ENCODE measurements at regions not wholly inside any gene's neighbourhood (a gene's known extent, or its start where the extent isn't known, plus 50 kb on each side); places are given as distances from the start of the nearest gene placed in this dataset.

DNA sequence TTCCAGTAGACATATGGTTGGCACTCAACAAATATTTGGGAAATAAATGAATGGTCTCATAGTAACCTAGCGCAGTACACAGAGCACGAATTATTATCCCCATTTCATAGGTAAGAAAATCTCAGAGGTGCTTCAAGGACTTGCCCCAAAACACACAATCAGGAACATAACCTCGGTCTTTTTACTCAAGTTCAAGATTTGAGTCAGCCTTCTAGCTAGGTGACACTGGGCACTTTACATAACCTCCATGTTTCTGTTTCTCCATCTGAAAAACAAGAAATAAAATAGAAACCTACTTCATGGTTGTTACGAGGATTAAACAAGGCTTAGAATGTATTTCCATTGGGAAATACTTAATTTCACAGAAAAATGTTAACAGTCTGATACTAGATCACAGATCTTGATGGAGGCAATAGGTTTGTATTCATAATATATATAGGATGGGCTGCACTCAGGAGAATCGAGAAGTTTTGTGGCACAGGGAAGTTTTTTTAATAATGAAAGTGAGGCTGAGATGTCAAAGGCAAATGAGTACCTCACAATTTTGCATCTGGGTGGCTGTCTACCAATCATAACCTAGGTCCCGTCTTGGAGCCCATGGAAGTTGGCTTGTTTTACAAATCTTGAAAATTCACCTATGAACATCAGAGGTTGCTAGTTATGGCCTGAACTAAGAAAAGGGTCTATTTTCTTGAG lies 147.4 kb upstream of the ZC3H12C start:
- DNase-seq (ENCODE audit: low read depth) = no peak
- H3K4me3 ChIP-seq (ENCODE audit: low read depth, low read length) = no peak overlapping the region
- TF ChIP-seq, protein P1, sequence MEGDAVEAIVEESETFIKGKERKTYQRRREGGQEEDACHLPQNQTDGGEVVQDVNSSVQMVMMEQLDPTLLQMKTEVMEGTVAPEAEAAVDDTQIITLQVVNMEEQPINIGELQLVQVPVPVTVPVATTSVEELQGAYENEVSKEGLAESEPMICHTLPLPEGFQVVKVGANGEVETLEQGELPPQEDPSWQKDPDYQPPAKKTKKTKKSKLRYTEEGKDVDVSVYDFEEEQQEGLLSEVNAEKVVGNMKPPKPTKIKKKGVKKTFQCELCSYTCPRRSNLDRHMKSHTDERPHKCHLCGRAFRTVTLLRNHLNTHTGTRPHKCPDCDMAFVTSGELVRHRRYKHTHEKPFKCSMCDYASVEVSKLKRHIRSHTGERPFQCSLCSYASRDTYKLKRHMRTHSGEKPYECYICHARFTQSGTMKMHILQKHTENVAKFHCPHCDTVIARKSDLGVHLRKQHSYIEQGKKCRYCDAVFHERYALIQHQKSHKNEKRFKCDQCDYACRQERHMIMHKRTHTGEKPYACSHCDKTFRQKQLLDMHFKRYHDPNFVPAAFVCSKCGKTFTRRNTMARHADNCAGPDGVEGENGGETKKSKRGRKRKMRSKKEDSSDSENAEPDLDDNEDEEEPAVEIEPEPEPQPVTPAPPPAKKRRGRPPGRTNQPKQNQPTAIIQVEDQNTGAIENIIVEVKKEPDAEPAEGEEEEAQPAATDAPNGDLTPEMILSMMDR (IDR thresholded peaks at IDR 0.05; ENCODE audit: insufficient read depth, low read depth, low read length) = no peak

DNA sequence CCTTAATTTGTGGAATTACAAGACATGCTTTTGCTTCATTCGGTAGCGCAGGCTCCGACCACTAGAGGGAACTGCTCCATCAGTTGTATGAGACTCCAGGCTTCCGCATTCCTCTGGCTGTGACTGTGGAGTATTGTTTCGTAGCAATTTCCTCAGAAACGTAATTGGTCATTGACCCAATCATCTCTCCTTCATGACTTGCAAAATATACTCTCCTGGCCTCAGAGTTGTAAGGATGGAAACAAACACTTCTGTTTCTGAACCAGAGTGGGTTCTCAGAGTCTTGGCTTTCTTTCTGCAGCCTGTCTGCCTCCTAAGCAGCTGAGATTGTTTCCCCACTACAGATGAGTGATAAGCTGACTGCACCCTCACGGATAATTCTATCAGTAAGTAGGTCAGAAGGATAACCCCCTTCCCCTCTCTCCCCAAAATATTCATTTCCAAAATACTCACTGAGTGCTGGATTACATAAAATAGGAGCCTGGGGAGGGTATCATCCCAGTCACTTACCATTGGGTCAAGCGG lies 146.8 kb upstream of the ZC3H12C start:
- peak; percentile 95 for DNase-seq (ENCODE audit: low read depth)
- TF ChIP-seq, protein P1 (IDR thresholded peaks at IDR 0.05; ENCODE audit: insufficient read depth, low read depth, low read length) = peak; percentile 95
- H3K4me3 ChIP-seq (ENCODE audit: low read depth, low read length) = peak overlapping the region; percentile 41

DNA sequence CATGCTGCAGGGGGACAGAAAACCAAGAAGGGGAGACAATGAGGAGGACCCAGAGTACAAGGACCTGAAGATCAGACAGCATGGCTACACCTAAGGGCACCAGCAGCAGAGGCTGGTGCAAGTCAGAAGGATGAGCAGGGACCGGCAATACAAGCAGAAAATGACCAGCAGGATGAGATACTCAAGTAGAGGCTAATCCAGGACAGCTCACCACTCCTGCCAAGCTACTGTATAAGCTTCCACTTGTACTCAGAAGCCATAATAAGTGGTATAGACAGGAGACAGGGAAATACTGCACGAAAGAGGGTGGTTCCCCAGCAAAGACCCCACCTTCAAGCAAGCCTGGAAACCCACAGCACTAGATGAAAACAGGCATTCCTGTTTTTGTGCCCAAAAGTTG lies 138.7 kb upstream of the ZC3H12C start:
- TF ChIP-seq, protein P1 (IDR thresholded peaks at IDR 0.05; ENCODE audit: insufficient read depth, low read depth, low read length) = no peak
- H3K4me3 ChIP-seq (ENCODE audit: low read depth, low read length) = no peak overlapping the region
- DNase-seq (ENCODE audit: low read depth) = no peak

DNA sequence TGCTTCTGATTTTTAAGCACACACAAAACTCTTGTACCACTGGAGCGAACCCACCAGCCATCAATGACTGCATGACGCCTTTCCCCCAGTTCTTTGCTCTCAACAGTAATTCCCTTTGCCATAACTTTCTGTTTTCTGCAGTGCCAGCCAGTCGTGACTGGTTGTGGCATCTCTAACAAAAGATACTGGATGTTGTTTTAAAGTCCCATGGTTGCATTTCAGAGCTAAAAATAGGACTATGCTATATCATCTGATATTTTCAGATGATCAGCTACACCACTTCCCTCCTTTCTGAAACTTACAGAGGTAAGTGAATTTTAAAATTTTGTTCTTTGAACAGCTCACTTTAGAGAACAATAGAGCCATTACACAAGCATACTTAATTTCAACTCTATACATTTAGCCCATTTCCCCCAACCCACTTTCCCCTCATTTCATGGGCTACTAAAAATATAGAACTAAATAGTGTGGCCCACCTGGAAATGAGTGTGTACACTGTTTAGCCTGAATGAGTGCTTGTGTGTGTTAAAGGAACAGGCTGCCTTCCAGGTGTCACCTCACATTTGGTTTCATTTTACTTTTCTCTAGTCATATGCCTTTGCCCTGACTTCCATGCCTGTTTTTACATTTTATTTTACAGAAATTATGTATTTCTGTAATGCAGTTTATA lies 136.9 kb upstream of the ZC3H12C start:
- DNase-seq (ENCODE audit: low read depth) = no peak
- no peak overlapping the region for H3K4me3 ChIP-seq (ENCODE audit: low read depth, low read length)
- TF ChIP-seq, protein P1 (IDR thresholded peaks at IDR 0.05; ENCODE audit: insufficient read depth, low read depth, low read length) = no peak

DNA sequence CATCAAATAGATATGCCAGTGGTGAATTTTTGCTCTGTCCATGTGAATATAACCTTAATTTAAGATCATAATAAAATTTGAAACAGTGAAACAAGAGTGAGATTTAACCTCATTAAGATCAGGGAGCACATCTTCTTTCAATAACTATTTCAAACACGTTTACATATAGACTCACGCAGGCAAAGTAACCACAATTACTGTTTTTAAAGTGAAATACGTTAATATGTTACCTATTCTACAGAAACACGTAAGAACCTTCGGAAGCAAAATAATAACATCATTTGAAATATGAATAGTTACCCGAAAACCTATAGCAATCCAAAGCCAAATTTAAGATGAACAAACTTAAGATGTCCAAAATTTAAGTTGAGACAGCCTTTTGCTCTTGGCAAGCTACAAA lies 136.2 kb upstream of the ZC3H12C start:
- DNase-seq (ENCODE audit: low read depth) = no peak
- H3K4me3 ChIP-seq (ENCODE audit: low read depth, low read length) = no peak overlapping the region
- TF ChIP-seq, protein P1 (IDR thresholded peaks at IDR 0.05; ENCODE audit: insufficient read depth, low read depth, low read length) = no peak

DNA sequence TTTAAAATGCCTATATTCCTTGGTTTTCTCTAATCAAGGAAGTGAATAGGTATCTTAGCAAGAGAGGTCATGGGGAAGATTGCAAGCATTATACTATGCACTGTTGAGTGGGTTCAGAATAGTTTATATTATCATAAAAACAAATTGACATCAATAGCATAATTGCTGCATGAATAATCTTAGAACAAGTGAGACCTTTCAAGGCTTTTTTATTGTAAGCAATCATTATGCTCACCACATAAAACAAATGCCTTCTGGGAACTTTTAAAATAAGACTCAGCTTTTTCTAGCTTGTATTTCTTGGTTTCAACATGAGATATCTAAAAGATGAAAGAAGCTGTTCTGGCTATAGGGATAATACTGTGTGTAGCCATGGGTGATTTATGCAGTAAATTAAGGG lies 135.6 kb upstream of the ZC3H12C start:
- TF ChIP-seq, protein P1 (IDR thresholded peaks at IDR 0.05; ENCODE audit: insufficient read depth, low read depth, low read length) = no peak
- no peak overlapping the region for H3K4me3 ChIP-seq (ENCODE audit: low read depth, low read length)
- DNase-seq (ENCODE audit: low read depth) = peak; percentile 14

Measured in fibroblast of villous mesenchyme (primary cell).